ENCODE measurements at regions not wholly inside any gene's neighbourhood (a gene's known extent, or its start where the extent isn't known, plus 50 kb on each side); places are given as distances from the start of the nearest gene placed in this dataset.

- TF ChIP-seq CTCF (conservative IDR thresholded peaks at IDR 0.05 in 1 of 2, IDR thresholded peaks at IDR 0.05 in 1 of 2; ENCODE audit: low read depth in 1 of 2, low read length in 2 of 2): no peak
- TF ChIP-seq EZH2 (IDR thresholded peaks at IDR 0.05; ENCODE audit: low read length, missing control alignments): no peak
- no peak overlapping the region for H3K4me2 ChIP-seq (ENCODE audit: extremely low read depth, insufficient read depth, low read length)
- H4K20me1 ChIP-seq (ENCODE audit: control insufficient read depth, extremely low read depth, insufficient read depth, low read length): no peaks in the 10 kb centered on the region
- DNase-seq (ENCODE audit: low read depth in 2 of 2): no peak
- no peaks in the 10 kb centered on the region for H3K9me3 ChIP-seq (ENCODE audit: control insufficient read depth, insufficient read depth, low read depth, low read length)
- H2AFZ ChIP-seq (ENCODE audit: low read length): peak overlapping the region; percentile 34
- H3K79me2 ChIP-seq (ENCODE audit: control insufficient read depth, insufficient read depth, low read length): no peaks in the 10 kb centered on the region
- H3K27ac ChIP-seq (ENCODE audit: insufficient read depth, low read length): no peak overlapping the region
- no peaks in the 10 kb centered on the region for H3K4me1 ChIP-seq (ENCODE audit: control insufficient read depth, extremely low read depth, insufficient read depth, low read length)
- no peak overlapping the region for H3K4me3 ChIP-seq (replicated peaks in 1 of 4; ENCODE audit: control extremely low read depth in 1 of 4, insufficient read depth in 1 of 4, low read depth in 3 of 4, low read length in 4 of 4)
- no peaks in the 10 kb centered on the region for H3K36me3 ChIP-seq (ENCODE audit: control insufficient read depth, insufficient read depth, low read length)
- no peak overlapping the region for H3K9ac ChIP-seq (ENCODE audit: insufficient read depth, low read length)
- no peaks in the 10 kb centered on the region for H3K27me3 ChIP-seq (ENCODE audit: control insufficient read depth, insufficient read depth, low read length)
Measured at GRCh38 chr5:120052916-120053828, 410.9 kb upstream of the PRR16 start.

- H2AFZ ChIP-seq (ENCODE audit: low read length): no peak overlapping the region
- peak; percentile 5 to 66 for DNase-seq (ENCODE audit: low read depth in 2 of 2)
- no peak overlapping the region for H3K27ac ChIP-seq (ENCODE audit: insufficient read depth, low read length)
- H3K79me2 ChIP-seq (ENCODE audit: control insufficient read depth, insufficient read depth, low read length): no peaks in the 10 kb centered on the region
- H3K27me3 ChIP-seq (ENCODE audit: control insufficient read depth, insufficient read depth, low read length): no peaks in the 10 kb centered on the region
- no peak overlapping the region for H3K9ac ChIP-seq (ENCODE audit: insufficient read depth, low read length)
- no peak overlapping the region for H3K4me3 ChIP-seq (replicated peaks in 1 of 4; ENCODE audit: control extremely low read depth in 1 of 4, insufficient read depth in 1 of 4, low read depth in 3 of 4, low read length in 4 of 4)
- no peak for TF ChIP-seq CTCF (conservative IDR thresholded peaks at IDR 0.05 in 1 of 2, IDR thresholded peaks at IDR 0.05 in 1 of 2; ENCODE audit: low read depth in 1 of 2, low read length in 2 of 2)
- H3K9me3 ChIP-seq (ENCODE audit: control insufficient read depth, insufficient read depth, low read depth, low read length): no peaks in the 10 kb centered on the region
- no peaks in the 10 kb centered on the region for H3K36me3 ChIP-seq (ENCODE audit: control insufficient read depth, insufficient read depth, low read length)
- no peak overlapping the region for H3K4me2 ChIP-seq (ENCODE audit: extremely low read depth, insufficient read depth, low read length)
- no peaks in the 10 kb centered on the region for H4K20me1 ChIP-seq (ENCODE audit: control insufficient read depth, extremely low read depth, insufficient read depth, low read length)
- no peaks in the 10 kb centered on the region for H3K4me1 ChIP-seq (ENCODE audit: control insufficient read depth, extremely low read depth, insufficient read depth, low read length)
Measured at GRCh38 chr5:120053841-120054240, 410.3 kb upstream of the PRR16 start.

- Histone ChIP-seq H3K4me1 (ENCODE audit: control insufficient read depth, extremely low read depth, insufficient read depth, low read length) (no peaks in the 10 kb centered on the region), H2AFZ (ENCODE audit: low read length) (peak overlapping the region; percentile 7), H3K4me3 (replicated peaks in 1 of 4; ENCODE audit: control extremely low read depth in 1 of 4, insufficient read depth in 1 of 4, low read depth in 3 of 4, low read length in 4 of 4) (no peak overlapping the region), H3K4me2 (ENCODE audit: extremely low read depth, insufficient read depth, low read length) (no peak overlapping the region), H3K79me2 (ENCODE audit: control insufficient read depth, insufficient read depth, low read length) (no peaks in the 10 kb centered on the region), H3K9ac (ENCODE audit: insufficient read depth, low read length) (no peak overlapping the region), H4K20me1 (ENCODE audit: control insufficient read depth, extremely low read depth, insufficient read depth, low read length) (no peaks in the 10 kb centered on the region), H3K27me3 (ENCODE audit: control insufficient read depth, insufficient read depth, low read length) (no peaks in the 10 kb centered on the region), H3K9me3 (ENCODE audit: control insufficient read depth, insufficient read depth, low read depth, low read length) (no peaks in the 10 kb centered on the region), H3K36me3 (ENCODE audit: control insufficient read depth, insufficient read depth, low read length) (no peaks in the 10 kb centered on the region), H3K27ac (ENCODE audit: insufficient read depth, low read length) (no peak overlapping the region)
- DNase-seq (ENCODE audit: low read depth in 2 of 2): peak; percentile 55 to 90
- TF ChIP-seq EZH2 (IDR thresholded peaks at IDR 0.05; ENCODE audit: low read length, missing control alignments) (no peak), CTCF (conservative IDR thresholded peaks at IDR 0.05 in 1 of 2, IDR thresholded peaks at IDR 0.05 in 1 of 2; ENCODE audit: low read depth in 1 of 2, low read length in 2 of 2) (peak; percentile 48 to 64)
Measured at GRCh38 chr5:120055858-120056257, 408.2 kb upstream of the PRR16 start.
